ENCODE measurements at regions not wholly inside any gene's neighbourhood (a gene's known extent, or its start where the extent isn't known, plus 50 kb on each side); places are given as distances from the start of the nearest gene placed in this dataset.
A peak's percentile ranks its signal among the peaks of the same experiment; 100 is the strongest.
"Not testable (repeated sequence)": the region's sequence is repeated elsewhere in the genome, so short reads cannot be mapped to it uniquely, and the experiment has no call there.

- TF ChIP-seq CTCF (IDR thresholded peaks at IDR 0.05): peak; percentile 2; the same call in 1 of the 2 replicates
- H3K9me3 ChIP-seq (ENCODE audit: control insufficient read depth, insufficient read depth, low read depth, low read length); H3K27me3 ChIP-seq (ENCODE audit: control insufficient read depth, insufficient read depth, low read length); H3K27ac ChIP-seq (ENCODE audit: low read length); CTCF ChIA-PET; H3K4me3 ChIP-seq (ENCODE audit: low read depth in 2 of 2, low read length in 2 of 2); ATAC-seq; H3K4me1 ChIP-seq (ENCODE audit: control insufficient read depth, insufficient read depth, low read length); H3K36me3 ChIP-seq (ENCODE audit: control insufficient read depth, insufficient read depth, low read length); in situ Hi-C loops (cut with HindIII; ENCODE audit: low pct_unique_long_range_greater_than_20kb, low sequenced_read_pairs); POLR2A ChIA-PET; DNase-seq (ENCODE audit: low read depth, low spot score); BruUV-seq (replicated peaks); intact Hi-C loops (cut with micrococcal nuclease; ENCODE audit: unreplicated experiment): not testable (repeated sequence)
These were observed 4242.2 kb upstream of the OR11H1 start for GRCh38 chr22:11285839-11286205.

- BruUV-seq (replicated peaks); H3K27me3 ChIP-seq (ENCODE audit: control insufficient read depth, insufficient read depth, low read length); H3K27ac ChIP-seq (ENCODE audit: low read length); CTCF ChIA-PET; ATAC-seq; H3K36me3 ChIP-seq (ENCODE audit: control insufficient read depth, insufficient read depth, low read length); H3K9me3 ChIP-seq (ENCODE audit: control insufficient read depth, insufficient read depth, low read depth, low read length); intact Hi-C loops (cut with micrococcal nuclease; ENCODE audit: unreplicated experiment); DNase-seq (ENCODE audit: low read depth, low spot score); POLR2A ChIA-PET; H3K4me3 ChIP-seq (ENCODE audit: low read depth in 2 of 2, low read length in 2 of 2); H3K4me1 ChIP-seq (ENCODE audit: control insufficient read depth, insufficient read depth, low read length); in situ Hi-C loops (cut with HindIII; ENCODE audit: low pct_unique_long_range_greater_than_20kb, low sequenced_read_pairs): not testable (repeated sequence)
These were observed 4239.5 kb upstream of the OR11H1 start for GRCh38 chr22:11288246-11289220.

GRCh38 chr22:11298126-11298893 lies 4229.7 kb upstream of the OR11H1 start:
- POLR2A ChIA-PET; H3K4me1 ChIP-seq (ENCODE audit: control insufficient read depth, insufficient read depth, low read length); in situ Hi-C loops (cut with HindIII; ENCODE audit: low pct_unique_long_range_greater_than_20kb, low sequenced_read_pairs); DNase-seq (ENCODE audit: low read depth, low spot score); H3K36me3 ChIP-seq (ENCODE audit: control insufficient read depth, insufficient read depth, low read length); H3K27me3 ChIP-seq (ENCODE audit: control insufficient read depth, insufficient read depth, low read length); BruUV-seq (replicated peaks); ATAC-seq; H3K9me3 ChIP-seq (ENCODE audit: control insufficient read depth, insufficient read depth, low read depth, low read length); H3K27ac ChIP-seq (ENCODE audit: low read length); H3K4me3 ChIP-seq (ENCODE audit: low read depth in 2 of 2, low read length in 2 of 2); CTCF ChIA-PET; intact Hi-C loops (cut with micrococcal nuclease; ENCODE audit: unreplicated experiment): not testable (repeated sequence)

- H3K36me3 ChIP-seq (ENCODE audit: control insufficient read depth, insufficient read depth, low read length); intact Hi-C loops (cut with micrococcal nuclease; ENCODE audit: unreplicated experiment); H3K4me3 ChIP-seq (ENCODE audit: low read depth in 2 of 2, low read length in 2 of 2); ATAC-seq; DNase-seq (ENCODE audit: low read depth, low spot score); BruUV-seq (replicated peaks); H3K27ac ChIP-seq (ENCODE audit: low read length); H3K9me3 ChIP-seq (ENCODE audit: control insufficient read depth, insufficient read depth, low read depth, low read length); CTCF ChIA-PET; H3K4me1 ChIP-seq (ENCODE audit: control insufficient read depth, insufficient read depth, low read length); POLR2A ChIA-PET; in situ Hi-C loops (cut with HindIII; ENCODE audit: low pct_unique_long_range_greater_than_20kb, low sequenced_read_pairs); H3K27me3 ChIP-seq (ENCODE audit: control insufficient read depth, insufficient read depth, low read length): not testable (repeated sequence)
These were observed 4225.6 kb upstream of the OR11H1 start for GRCh38 chr22:11302427-11302826.

- H3K27ac ChIP-seq (ENCODE audit: low read length); BruUV-seq (replicated peaks); H3K4me3 ChIP-seq (ENCODE audit: low read depth in 2 of 2, low read length in 2 of 2); H3K9me3 ChIP-seq (ENCODE audit: control insufficient read depth, insufficient read depth, low read depth, low read length); ATAC-seq; CTCF ChIA-PET; DNase-seq (ENCODE audit: low read depth, low spot score); intact Hi-C loops (cut with micrococcal nuclease; ENCODE audit: unreplicated experiment); in situ Hi-C loops (cut with HindIII; ENCODE audit: low pct_unique_long_range_greater_than_20kb, low sequenced_read_pairs); POLR2A ChIA-PET; H3K4me1 ChIP-seq (ENCODE audit: control insufficient read depth, insufficient read depth, low read length); H3K27me3 ChIP-seq (ENCODE audit: control insufficient read depth, insufficient read depth, low read length); H3K36me3 ChIP-seq (ENCODE audit: control insufficient read depth, insufficient read depth, low read length): not testable (repeated sequence)
These were observed 4225.1 kb upstream of the OR11H1 start for GRCh38 chr22:11302904-11303303.

GRCh38 chr22:11305179-11305578 lies 4222.8 kb upstream of the OR11H1 start:
- H3K27me3 ChIP-seq (ENCODE audit: control insufficient read depth, insufficient read depth, low read length); H3K9me3 ChIP-seq (ENCODE audit: control insufficient read depth, insufficient read depth, low read depth, low read length); H3K36me3 ChIP-seq (ENCODE audit: control insufficient read depth, insufficient read depth, low read length); ATAC-seq; BruUV-seq (replicated peaks); CTCF ChIA-PET; H3K4me1 ChIP-seq (ENCODE audit: control insufficient read depth, insufficient read depth, low read length); H3K27ac ChIP-seq (ENCODE audit: low read length); in situ Hi-C loops (cut with HindIII; ENCODE audit: low pct_unique_long_range_greater_than_20kb, low sequenced_read_pairs); H3K4me3 ChIP-seq (ENCODE audit: low read depth in 2 of 2, low read length in 2 of 2); intact Hi-C loops (cut with micrococcal nuclease; ENCODE audit: unreplicated experiment); DNase-seq (ENCODE audit: low read depth, low spot score); POLR2A ChIA-PET: not testable (repeated sequence)
